ENCODE measurements at regions not wholly inside any gene's neighbourhood (a gene's known extent, or its start where the extent isn't known, plus 50 kb on each side); places are given as distances from the start of the nearest gene placed in this dataset.
A peak's percentile ranks its signal among the peaks of the same experiment; 100 is the strongest.

DNA sequence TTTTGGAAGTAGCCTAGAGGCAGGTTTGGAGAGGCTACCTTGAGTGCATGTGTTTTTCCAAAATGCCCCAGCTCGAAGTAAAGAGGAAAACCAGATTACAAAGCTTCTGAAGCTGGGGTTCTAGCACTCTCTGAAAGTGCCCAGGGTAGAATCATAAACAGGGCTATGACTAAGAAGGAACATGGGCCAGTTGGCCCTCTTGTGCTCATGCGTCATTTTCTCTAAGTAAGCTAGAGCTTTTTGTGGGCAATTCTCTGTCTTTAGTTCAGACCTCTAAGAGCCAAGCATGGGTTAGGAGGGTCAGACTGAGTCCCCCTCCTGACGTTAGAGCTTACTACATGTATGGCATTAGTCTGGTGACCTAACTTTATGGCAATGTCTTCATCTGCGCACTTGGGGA lies 129.5 kb upstream of the UMPS start:
- intact Hi-C loops (cut with DNase I) = loop anchor here (5.0 kb wide), 1 partner anchor 52 kb away; no protein-coding TSS in a partner anchor
- no peak for DNase-seq (ENCODE audit: missing footprints)
- no peak for ATAC-seq

DNA sequence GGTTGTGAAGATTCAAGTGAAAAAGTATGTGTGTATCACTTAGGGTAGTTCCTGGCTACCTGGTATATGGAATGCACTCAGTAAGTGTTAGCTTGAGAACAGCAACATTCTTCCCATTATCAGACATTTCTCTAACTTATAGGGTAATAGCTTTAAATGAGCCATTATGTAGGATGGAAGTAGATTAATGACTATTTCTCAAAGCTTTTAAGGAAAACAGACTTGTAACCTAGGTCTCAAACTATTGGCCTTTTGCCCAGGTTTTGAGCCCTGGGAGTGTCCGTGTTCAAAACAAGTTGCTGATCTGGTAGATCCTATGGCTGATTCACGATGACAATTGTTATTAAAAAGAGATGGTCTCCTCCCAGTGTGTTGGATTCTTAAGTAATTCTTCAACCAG lies 129.1 kb upstream of the UMPS start:
- intact Hi-C loops (cut with DNase I) = loop anchor here (5.0 kb wide), 1 partner anchor 51 kb away; no protein-coding TSS in a partner anchor
- no peak for DNase-seq (ENCODE audit: missing footprints)
- ATAC-seq = no peak

DNA sequence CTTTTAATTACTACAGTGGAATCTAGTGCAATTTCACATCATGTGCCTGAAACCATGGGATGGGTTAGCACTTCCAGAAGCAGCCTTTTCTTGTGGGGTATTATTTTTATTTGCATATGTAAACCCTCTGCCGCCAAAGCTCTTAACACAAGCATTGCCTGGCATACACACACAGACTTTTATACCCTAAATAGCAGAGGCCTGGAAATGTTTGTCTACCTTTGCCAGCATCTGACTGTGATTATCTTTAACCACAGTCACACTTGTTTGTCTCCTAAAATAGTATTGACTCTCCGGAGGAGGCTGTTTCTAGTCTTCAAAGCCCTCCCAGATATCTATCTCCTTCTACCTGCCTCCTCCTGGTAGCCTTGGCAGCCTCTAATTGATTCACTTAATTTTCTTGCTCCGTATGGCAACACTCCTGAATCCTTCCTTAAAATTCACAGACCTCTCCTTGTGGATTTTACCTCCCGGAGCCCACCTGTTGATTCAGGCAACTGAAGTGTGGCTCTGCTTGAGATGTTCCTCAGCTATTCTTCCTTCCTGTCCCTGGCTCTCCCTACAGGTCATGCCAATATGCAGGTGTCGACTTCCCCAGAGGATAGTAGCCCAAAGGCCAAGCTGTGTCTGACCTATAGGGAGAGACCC lies 127.1 kb upstream of the UMPS start:
- intact Hi-C loops (cut with DNase I) = loop anchor here (2.0 to 5.0 kb wide), 2 partner anchors 14 to 49 kb away; no protein-coding TSS in a partner anchor
- ATAC-seq = peak; percentile 52
- DNase-seq (ENCODE audit: missing footprints) = no peak

DNA sequence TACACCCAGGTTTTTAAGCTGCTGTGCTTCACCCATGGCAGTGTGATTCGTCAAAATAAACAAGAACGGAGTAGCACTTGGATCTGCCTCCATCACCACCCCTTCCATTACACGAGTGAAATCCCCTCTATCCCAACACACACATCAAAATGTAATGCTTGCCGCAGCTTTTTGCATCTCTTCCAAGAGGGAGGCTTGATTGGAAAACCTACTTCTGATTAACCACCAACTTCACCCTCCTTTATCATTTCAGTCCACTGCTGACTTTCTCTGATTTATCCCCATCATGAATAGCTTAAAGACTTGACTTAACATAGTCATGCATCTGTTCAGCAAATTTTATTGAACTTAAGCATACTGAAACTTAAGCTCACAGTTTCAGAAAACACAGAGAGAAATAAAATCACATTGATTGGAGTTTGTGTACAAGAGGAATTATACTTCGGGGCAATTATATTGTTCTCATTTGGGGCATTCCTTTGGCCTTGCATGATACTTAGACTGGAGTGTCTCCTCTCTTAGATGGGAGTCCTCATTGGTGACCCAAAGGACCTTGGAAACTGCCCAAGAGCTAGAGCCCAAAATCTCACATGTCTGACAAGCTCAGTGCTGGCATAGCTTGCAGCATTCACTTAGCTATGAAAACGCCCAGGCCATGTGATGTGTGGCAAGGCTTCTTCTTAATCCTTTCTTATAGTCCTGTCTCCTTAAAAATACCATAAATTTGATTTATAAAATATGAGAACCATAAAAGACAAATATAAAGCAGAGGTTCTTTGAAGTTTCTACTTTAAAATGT lies 124.3 kb upstream of the UMPS start:
- intact Hi-C loops (cut with DNase I) = no loop called here
- DNase-seq (ENCODE audit: missing footprints) (no peak), ATAC-seq (peak; percentile 72)

GRCh38 chr3:124607163-124607562 lies 123.1 kb upstream of the UMPS start:
- ATAC-seq = no peak
- intact Hi-C loops (cut with DNase I) = no loop called here
- DNase-seq (ENCODE audit: missing footprints) = no peak

GRCh38 chr3:124609402-124609801 lies 120.8 kb upstream of the UMPS start:
- intact Hi-C loops (cut with DNase I) = no loop called here
- DNase-seq (ENCODE audit: missing footprints) = no peak

DNA sequence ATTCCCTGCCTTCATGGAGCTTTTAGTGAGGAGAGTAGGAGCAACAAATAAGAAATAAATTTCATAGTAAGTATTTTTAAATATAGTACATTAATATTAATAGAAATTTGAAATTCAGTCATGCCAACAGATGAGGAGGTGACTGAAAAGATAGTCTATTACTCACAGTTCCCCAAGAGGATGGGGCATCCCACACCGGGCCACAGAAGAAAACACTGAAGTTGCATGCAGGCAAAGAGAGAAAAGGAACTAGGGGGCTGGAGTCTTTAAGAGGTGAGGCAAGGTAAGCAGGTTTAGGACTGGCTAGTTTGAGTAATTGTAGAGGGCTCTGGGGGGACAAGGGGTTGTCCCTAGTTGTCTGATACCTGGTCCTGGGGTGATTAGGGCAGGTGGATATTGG lies 120.1 kb upstream of the UMPS start:
- DNase-seq (ENCODE audit: missing footprints) (no peak), ATAC-seq (no peak)
- intact Hi-C loops (cut with DNase I) = loop anchor here (5.0 kb wide), 1 partner anchor 33 kb away; no protein-coding TSS in a partner anchor

More at GRCh38 chr3:124609402-124609801, 120.8 kb upstream of the UMPS start:
- ATAC-seq = no peak

DNA sequence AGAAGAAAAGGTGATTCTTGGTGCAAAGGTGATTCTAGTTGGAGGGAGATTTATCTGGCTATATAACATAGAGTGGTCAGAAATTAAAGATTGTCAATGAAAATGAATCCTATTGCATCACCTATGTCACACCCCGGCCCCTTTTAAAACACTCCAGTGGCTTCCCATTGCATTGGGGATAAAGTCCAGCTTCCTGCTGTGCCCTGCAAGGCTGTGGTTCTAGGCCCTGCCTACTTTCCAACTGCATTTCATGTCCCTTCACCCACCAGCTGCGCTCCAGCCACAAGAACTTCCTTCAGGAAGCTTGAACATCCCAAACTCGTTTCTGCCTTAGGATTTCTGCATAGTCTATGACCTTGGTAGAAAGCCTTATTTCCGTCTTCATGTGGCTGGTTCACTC lies 118.7 kb upstream of the UMPS start:
- no peak for DNase-seq (ENCODE audit: missing footprints)
- intact Hi-C loops (cut with DNase I) = loop anchor here (5.0 kb wide), 1 partner anchor 34 kb away; no protein-coding TSS in a partner anchor
- ATAC-seq = no peak

DNA sequence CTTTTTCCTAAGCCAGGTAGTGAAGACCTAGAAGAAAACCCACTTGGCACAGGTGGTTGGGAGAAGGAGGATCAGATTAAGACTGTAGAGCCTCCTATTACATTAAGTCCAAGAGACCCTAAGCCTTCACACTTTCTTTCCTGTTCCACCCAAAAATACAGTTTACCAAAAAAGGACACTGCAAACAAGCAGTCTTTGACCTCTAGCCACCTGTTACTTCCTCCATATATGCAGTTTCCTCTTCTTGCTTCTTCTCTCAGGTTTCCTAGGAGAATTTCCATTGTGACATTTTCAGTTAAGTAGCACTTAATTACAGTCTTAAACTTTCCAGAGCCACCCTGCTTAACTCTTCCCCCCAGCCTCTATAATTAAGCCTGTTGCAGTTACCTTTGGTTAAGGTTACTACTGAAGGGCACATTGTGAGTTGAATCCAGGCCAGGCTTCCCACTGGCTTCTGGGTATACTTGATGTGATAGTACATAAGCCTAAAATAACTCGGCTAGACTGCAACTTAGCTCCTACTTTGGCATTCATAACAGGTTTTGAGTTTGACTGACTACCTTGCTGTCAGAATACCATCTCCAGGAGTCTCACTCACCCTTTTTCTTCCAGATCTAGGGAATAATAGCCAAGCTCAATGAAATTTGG lies 114.2 kb upstream of the UMPS start:
- ATAC-seq (peak; percentile 86), DNase-seq (ENCODE audit: missing footprints) (no peak)
- intact Hi-C loops (cut with DNase I) = loop anchor here (2.0 kb wide), 1 partner anchor 13 kb away; no protein-coding TSS in a partner anchor

GRCh38 chr3:124617177-124617576 lies 113.1 kb upstream of the UMPS start:
- DNase-seq (ENCODE audit: missing footprints) (no peak), ATAC-seq (no peak)
- intact Hi-C loops (cut with DNase I) = loop anchor here (2.0 kb wide), 1 partner anchor 14 kb away; no protein-coding TSS in a partner anchor

GRCh38 chr3:124619887-124620599 lies 110.2 kb upstream of the UMPS start:
- no peak for ATAC-seq
- no peak for DNase-seq (ENCODE audit: missing footprints)
- intact Hi-C loops (cut with DNase I) = no loop called here

GRCh38 chr3:124620600-124621063 lies 109.6 kb upstream of the UMPS start:
- peak; percentile 62 for ATAC-seq
- peak; percentile 42 for DNase-seq (ENCODE audit: missing footprints)
- intact Hi-C loops (cut with DNase I) = no loop called here

GRCh38 chr3:124621498-124621897 lies 108.8 kb upstream of the UMPS start:
- intact Hi-C loops (cut with DNase I) = no loop called here
- ATAC-seq (no peak), DNase-seq (ENCODE audit: missing footprints) (no peak)

DNA sequence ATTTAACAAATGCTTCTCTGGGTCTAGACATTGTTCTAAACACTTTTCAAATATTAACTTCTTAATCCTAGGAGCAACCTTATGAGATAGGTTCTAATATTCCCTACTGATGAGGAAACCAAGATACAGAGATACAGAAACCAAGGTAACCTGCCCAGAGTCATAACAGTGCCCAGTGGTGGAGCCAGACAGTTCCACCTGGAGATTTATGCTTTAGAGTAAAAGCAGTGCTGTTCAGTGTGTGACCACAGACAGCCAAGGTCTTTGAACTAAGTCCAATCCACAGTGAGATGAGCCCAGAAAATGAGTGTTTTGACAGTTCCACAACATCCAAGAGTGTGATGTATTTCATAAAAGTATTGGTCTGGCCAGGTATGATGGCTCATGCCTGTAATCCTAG lies 105.2 kb upstream of the UMPS start:
- no peak for DNase-seq (ENCODE audit: missing footprints)
- intact Hi-C loops (cut with DNase I) = loop anchor here (5.0 kb wide), 1 partner anchor 38 kb away; no protein-coding TSS in a partner anchor
- no peak for ATAC-seq

GRCh38 chr3:124627501-124627908 lies 102.7 kb upstream of the UMPS start:
- DNase-seq (ENCODE audit: missing footprints) = no peak
- intact Hi-C loops (cut with DNase I) = loop anchor here (5.0 kb wide), 1 partner anchor 40 kb away; no protein-coding TSS in a partner anchor
- ATAC-seq = no peak

DNA sequence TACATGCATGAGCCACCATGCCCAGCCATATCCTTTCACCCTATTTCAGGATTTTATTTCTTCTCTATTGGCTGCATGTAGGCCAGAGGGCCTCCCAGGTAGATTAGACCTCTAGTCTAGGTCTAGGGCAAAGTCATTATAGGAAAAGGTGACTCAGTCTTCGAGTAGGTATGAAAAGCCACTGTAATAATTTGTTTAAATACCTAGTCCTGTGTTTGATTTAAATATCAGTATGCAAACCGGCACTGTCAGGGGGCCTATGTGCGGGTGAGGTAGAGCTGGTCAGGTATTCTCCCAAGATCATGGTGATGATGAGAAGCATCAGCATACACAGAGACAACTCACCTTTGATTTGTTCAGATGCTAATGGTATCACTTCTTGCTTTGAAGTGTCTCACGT lies 101.4 kb upstream of the UMPS start:
- intact Hi-C loops (cut with DNase I) = loop anchor here (5.0 kb wide), 1 partner anchor 42 kb away; no protein-coding TSS in a partner anchor
- DNase-seq (ENCODE audit: missing footprints) = no peak
- no peak for ATAC-seq

GRCh38 chr3:124629497-124629896 lies 100.8 kb upstream of the UMPS start:
- ATAC-seq = no peak
- intact Hi-C loops (cut with DNase I) = loop anchor here (5.0 kb wide), 1 partner anchor 42 kb away; no protein-coding TSS in a partner anchor
- no peak for DNase-seq (ENCODE audit: missing footprints)

DNA sequence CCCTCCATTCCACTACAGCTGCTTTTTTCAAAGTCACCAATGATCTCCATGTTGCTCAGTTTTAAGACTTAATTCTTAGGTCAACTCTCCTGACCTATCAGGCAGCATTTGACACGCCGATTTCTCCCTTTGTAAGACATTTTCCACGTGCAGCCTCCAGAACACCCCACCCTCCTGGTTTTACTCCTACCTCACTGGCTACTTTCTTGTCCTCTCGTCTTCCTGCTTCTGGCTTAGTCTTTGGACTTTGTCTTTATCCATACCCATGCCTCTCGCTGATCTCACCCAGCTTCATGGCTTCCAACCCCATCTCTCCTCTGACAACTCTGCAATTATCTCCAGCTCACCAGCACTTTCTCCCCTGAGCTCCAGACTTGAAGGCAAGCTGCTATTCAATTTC lies 99.3 kb upstream of the UMPS start:
- ATAC-seq = no peak
- intact Hi-C loops (cut with DNase I) = no loop called here
- DNase-seq (ENCODE audit: missing footprints) = no peak

DNA sequence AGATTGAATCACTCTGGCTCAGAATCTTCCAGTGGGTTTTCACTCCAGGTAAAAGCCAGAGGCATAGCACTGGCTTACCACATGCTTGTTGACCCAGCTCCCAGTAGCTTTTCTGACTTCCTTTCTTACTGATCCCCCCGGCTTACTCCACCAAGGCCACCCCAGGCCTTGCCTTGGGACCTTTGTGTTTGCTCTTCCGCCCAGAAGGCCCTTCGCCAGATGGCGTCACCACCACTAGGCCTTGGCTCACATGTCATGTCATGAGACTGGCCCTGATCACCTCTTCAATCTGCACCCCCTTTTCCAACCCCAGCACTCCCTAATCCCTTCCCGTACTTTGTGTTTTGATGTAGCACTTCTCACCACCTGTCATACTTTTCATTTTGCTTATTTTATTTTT lies 98.5 kb upstream of the UMPS start:
- DNase-seq (ENCODE audit: missing footprints) (no peak), ATAC-seq (no peak)
- intact Hi-C loops (cut with DNase I) = no loop called here
